ENCODE measurements at regions not wholly inside any gene's neighbourhood (a gene's known extent, or its start where the extent isn't known, plus 50 kb on each side); places are given as distances from the start of the nearest gene placed in this dataset.

- DNase-seq, result no peak
Measured at GRCh38 chr3:83076041-83076440, 1314.6 kb upstream of the GBE1 start.

- no peak for DNase-seq
Measured at GRCh38 chr3:83074485-83074884, 1313.0 kb upstream of the GBE1 start.

GRCh38 chr3:83065851-83066460, 1304.5 kb upstream of the GBE1 start:
- DNase-seq, result peak; percentile 18

GRCh38 chr3:83063446-83063845, 1302.0 kb upstream of the GBE1 start:
- peak; percentile 53 for DNase-seq

GRCh38 chr3:83048556-83048955, 1287.1 kb upstream of the GBE1 start:
- DNase-seq, result no peak

GRCh38 chr3:83039422-83039821, 1278.0 kb upstream of the GBE1 start:
- peak; percentile 48 for DNase-seq

- no peak for DNase-seq
Measured at GRCh38 chr3:83035704-83036010, 1274.2 kb upstream of the GBE1 start.

- no peak for DNase-seq
Measured at GRCh38 chr3:83034806-83035703, 1273.6 kb upstream of the GBE1 start.

GRCh38 chr3:83033133-83033532, 1271.7 kb upstream of the GBE1 start:
- peak; percentile 7 for DNase-seq

- no peak for DNase-seq
Measured at GRCh38 chr3:83023086-83023485, 1261.6 kb upstream of the GBE1 start.

GRCh38 chr3:83011481-83011880, 1250.0 kb upstream of the GBE1 start:
- DNase-seq, result peak; percentile 6

- no peak for DNase-seq
Measured at GRCh38 chr3:83003917-83004316, 1242.5 kb upstream of the GBE1 start.

- no peak for DNase-seq
Measured at GRCh38 chr3:83002869-83003445, 1241.5 kb upstream of the GBE1 start.

- no peak for DNase-seq
Measured at GRCh38 chr3:82999777-83000176, 1238.3 kb upstream of the GBE1 start.

- no peak for DNase-seq
Measured at GRCh38 chr3:82978368-82978767, 1216.9 kb upstream of the GBE1 start.

- no peak for DNase-seq
Measured at GRCh38 chr3:82977871-82978270, 1216.4 kb upstream of the GBE1 start.

- DNase-seq, result no peak
Measured at GRCh38 chr3:82973791-82974190, 1212.3 kb upstream of the GBE1 start.

GRCh38 chr3:82960379-82960778, 1198.9 kb upstream of the GBE1 start:
- DNase-seq, result no peak

- no peak for DNase-seq
Measured at GRCh38 chr3:82957696-82958095, 1196.3 kb upstream of the GBE1 start.

- DNase-seq, result no peak
Measured at GRCh38 chr3:82957079-82957478, 1195.6 kb upstream of the GBE1 start.

GRCh38 chr3:82954486-82954885, 1193.0 kb upstream of the GBE1 start:
- DNase-seq, result no peak

- no peak for DNase-seq
Measured at GRCh38 chr3:82942041-82942440, 1180.6 kb upstream of the GBE1 start.

- no peak for DNase-seq
Measured at GRCh38 chr3:82940124-82940523, 1178.7 kb upstream of the GBE1 start.

- no peak for DNase-seq
Measured at GRCh38 chr3:82939491-82940097, 1178.1 kb upstream of the GBE1 start.

Measured in fibroblast of skin of scalp (primary cell).